ENCODE measurements at regions not wholly inside any gene's neighbourhood (a gene's known extent, or its start where the extent isn't known, plus 50 kb on each side); places are given as distances from the start of the nearest gene placed in this dataset.

- Histone ChIP-seq H4K20me1 (ENCODE audit: insufficient read depth) (no peaks in the 10 kb centered on the region), H3K4me3 (replicated peaks in 1 of 2; ENCODE audit: low read depth in 1 of 2, low read length in 2 of 2) (no peak overlapping the region), H3K9me2 (ENCODE audit: insufficient read depth) (no peaks in the 10 kb centered on the region), H3K27ac (ENCODE audit: low read depth, low read length) (no peak overlapping the region), H3K27me3 (ENCODE audit: insufficient read depth, low read length) (no peaks in the 10 kb centered on the region), H3K4me2 (ENCODE audit: low read length) (no peak overlapping the region), H3K9ac (ENCODE audit: low read length) (no peak overlapping the region), H2AFZ (ENCODE audit: low read depth, low read length, poor library complexity, severe bottlenecking) (no peak overlapping the region), H3K36me3 (ENCODE audit: control insufficient read depth in 1 of 2, insufficient read depth in 2 of 2, low read length in 2 of 2) (no peaks in the 10 kb centered on the region), H3K79me2 (ENCODE audit: insufficient read depth, low read length) (no peaks in the 10 kb centered on the region), H3K9me3 (ENCODE audit: control insufficient read depth in 1 of 2, insufficient read depth in 1 of 2, low read depth in 1 of 2, low read length in 2 of 2) (no peaks in the 10 kb centered on the region), H3K4me1 (ENCODE audit: control insufficient read depth in 1 of 2, insufficient read depth in 2 of 2, low read length in 2 of 2) (no peaks in the 10 kb centered on the region)
- intact Hi-C loops (cut with micrococcal nuclease), result no loop called here
- BruUV-seq (replicated peaks), result no TSS peak
- ATAC-seq, result no peak
- RAD21 ChIA-PET (ENCODE audit: low non-redundant PET in 1 of 2, low total read pairs in 2 of 2, uncharacterized antibody in 2 of 2, unreplicated experiment in 2 of 2), result no interaction called here
- CTCF ChIA-PET, result no interaction called here
- no peak for DNase-seq (ENCODE audit: low read depth, low spot score)
- POLR2A ChIA-PET, result no interaction called here
- TF ChIP-seq TCF7L2 (IDR thresholded peaks at IDR 0.05; ENCODE audit: borderline replicate concordance, extremely low read depth, insufficient read depth, insufficient read length) (no peak), ATF3 (IDR thresholded peaks at IDR 0.05) (no peak), YY1 (IDR thresholded peaks at IDR 0.05; ENCODE audit: extremely low read depth, insufficient replicate concordance, low read depth, low read length) (no peak), JUND (IDR thresholded peaks at IDR 0.05) (no peak), EZH2 (IDR thresholded peaks at IDR 0.05) (no peak)
Observed at GRCh38 chr13:80189889-80190597, 150.9 kb downstream of the SPRY2 start.

DNA sequence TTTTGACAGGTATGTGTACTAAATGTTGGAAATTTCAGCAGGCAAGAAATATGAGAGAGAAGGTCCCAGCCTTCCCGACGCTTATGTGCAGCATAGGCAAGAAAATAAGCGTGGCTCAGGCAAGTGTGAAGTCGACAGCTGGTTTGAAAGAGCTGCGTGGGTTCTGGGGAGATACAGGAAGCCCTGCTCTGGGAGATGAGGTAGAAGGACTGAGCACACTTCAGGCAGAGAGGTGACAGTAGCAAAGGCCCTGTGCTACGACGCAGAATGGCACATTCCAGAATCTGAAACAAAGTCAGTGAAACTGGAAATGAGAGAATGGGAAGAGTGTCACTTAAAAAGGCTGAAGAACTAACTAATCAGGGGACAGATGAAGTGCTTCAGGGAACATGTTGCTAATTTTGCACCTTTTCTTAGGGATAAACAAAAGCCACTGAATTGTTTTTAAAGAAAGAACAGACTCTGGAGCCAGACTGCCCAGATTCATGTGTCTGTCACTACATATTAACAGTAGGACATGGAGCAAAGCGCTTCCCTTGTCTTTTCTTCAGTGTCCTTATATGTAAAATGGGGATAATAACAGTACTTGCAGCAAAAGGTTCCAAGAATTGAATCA lies 160.1 kb downstream of the SPRY2 start:
- Histone ChIP-seq H3K79me2 (ENCODE audit: insufficient read depth, low read length) (no peaks in the 10 kb centered on the region), H3K27me3 (ENCODE audit: insufficient read depth, low read length) (no peaks in the 10 kb centered on the region), H3K4me2 (ENCODE audit: low read length) (no peak overlapping the region), H3K9me2 (ENCODE audit: insufficient read depth) (no peaks in the 10 kb centered on the region), H3K9me3 (ENCODE audit: control insufficient read depth in 1 of 2, insufficient read depth in 1 of 2, low read depth in 1 of 2, low read length in 2 of 2) (no peaks in the 10 kb centered on the region), H3K4me3 (replicated peaks in 1 of 2; ENCODE audit: low read depth in 1 of 2, low read length in 2 of 2) (no peak overlapping the region), H3K27ac (ENCODE audit: low read depth, low read length) (no peak overlapping the region), H4K20me1 (ENCODE audit: insufficient read depth) (no peaks in the 10 kb centered on the region), H3K4me1 (ENCODE audit: control insufficient read depth in 1 of 2, insufficient read depth in 2 of 2, low read length in 2 of 2) (no peaks in the 10 kb centered on the region), H2AFZ (ENCODE audit: low read depth, low read length, poor library complexity, severe bottlenecking) (no peak overlapping the region), H3K36me3 (ENCODE audit: control insufficient read depth in 1 of 2, insufficient read depth in 2 of 2, low read length in 2 of 2) (no peaks in the 10 kb centered on the region), H3K9ac (ENCODE audit: low read length) (no peak overlapping the region)
- POLR2A ChIA-PET, result no interaction called here
- intact Hi-C loops (cut with micrococcal nuclease), result no loop called here
- TF ChIP-seq POLR2AphosphoS5 (IDR thresholded peaks at IDR 0.05; ENCODE audit: low read depth, low read length), result no peak
- TF ChIP-seq CBX3 (IDR thresholded peaks at IDR 0.05; ENCODE audit: low read depth), result no peak
- no peak for TF ChIP-seq EGR1 (IDR thresholded peaks at IDR 0.05; ENCODE audit: low read depth)
- TF ChIP-seq ELF1 (IDR thresholded peaks at IDR 0.05; ENCODE audit: borderline replicate concordance, low read depth), result no peak
- TF ChIP-seq YY1 (IDR thresholded peaks at IDR 0.05; ENCODE audit: extremely low read depth, insufficient replicate concordance, low read depth, low read length), result no peak
- TF ChIP-seq CEBPB (IDR thresholded peaks at IDR 0.05; ENCODE audit: low read depth), result no peak
- RAD21 ChIA-PET (ENCODE audit: low non-redundant PET in 1 of 2, low total read pairs in 2 of 2, uncharacterized antibody in 2 of 2, unreplicated experiment in 2 of 2), result no interaction called here
- ATAC-seq (no peak), DNase-seq (ENCODE audit: low read depth, low spot score) (no peak)
- BruUV-seq (replicated peaks), result no TSS peak
- CTCF ChIA-PET, result no interaction called here
